IPS-18c (cell line): ENCODE measurements at regions not wholly inside any gene's neighbourhood (a gene's known extent, or its start where the extent isn't known, plus 50 kb on each side); places are given as distances from the start of the nearest gene placed in this dataset.

ENCODE experiments used
- H3K4me3 ChIP-seq: 2 replicates; pipeline ENCODE4 v1.7.0; 2013; ENCODE audit warnings: low read depth, mild to moderate bottlenecking, low read length, moderate library complexity; ENCODE audit not compliant: insufficient read depth
- H3K9me3 ChIP-seq: one replicate; pipeline ENCODE4 v1.6.1; 2013; ENCODE audit warnings: mild to moderate bottlenecking, low read length, moderate library complexity; ENCODE audit not compliant: control insufficient read depth, insufficient read depth

- H3K4me3 ChIP-seq: no peak overlapping the region
- no peaks in the 10 kb centered on the region for H3K9me3 ChIP-seq
Observed at GRCh38 chr3:182725372-182726251, 67.7 kb upstream of the ATP11B start.

- Histone ChIP-seq H3K4me3 (no peak overlapping the region), H3K9me3 (no peaks in the 10 kb centered on the region)
Observed at GRCh38 chr3:182726258-182727142, 66.8 kb upstream of the ATP11B start.

- Histone ChIP-seq H3K4me3 (no peak overlapping the region), H3K9me3 (no peaks in the 10 kb centered on the region)
Observed at GRCh38 chr3:182728238-182728637, 65.1 kb upstream of the ATP11B start.

DNA sequence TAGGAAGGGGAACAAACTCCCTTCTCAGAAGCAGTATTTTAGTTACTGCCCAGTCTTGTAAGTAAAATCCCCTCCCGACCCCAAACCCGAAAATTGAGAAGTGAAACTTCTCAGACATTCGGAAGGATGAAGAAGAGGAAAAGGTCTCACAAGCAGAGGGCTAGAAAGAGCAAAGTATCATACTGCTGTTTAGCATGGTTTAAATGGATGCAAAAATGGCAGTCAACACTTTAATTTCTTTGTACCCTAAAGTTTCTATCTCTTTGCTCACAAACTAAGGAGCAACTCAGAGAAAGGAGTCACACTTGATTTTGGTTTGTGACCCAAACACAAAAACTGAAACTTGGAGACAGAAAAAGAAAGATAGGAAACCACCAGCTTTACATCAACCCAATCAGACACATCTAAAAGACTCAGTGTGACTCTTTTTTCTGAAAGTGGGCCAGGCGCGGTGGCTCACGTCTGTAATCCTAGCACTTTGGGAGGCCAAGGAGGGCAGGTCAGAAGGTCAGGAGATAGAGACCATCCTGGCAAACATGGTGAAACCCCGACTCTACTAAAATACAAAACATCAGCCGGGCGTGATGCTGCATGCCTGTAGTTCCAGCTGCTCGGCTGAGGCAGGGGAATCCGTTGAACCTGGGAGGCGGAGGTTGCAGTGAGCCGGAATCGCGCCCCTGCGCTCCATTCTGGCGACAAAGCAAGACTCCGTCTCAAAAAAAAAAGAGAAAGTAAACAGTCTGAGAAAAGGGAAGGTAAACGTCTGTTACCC lies 63.2 kb upstream of the ATP11B start:
- H3K9me3 ChIP-seq: no peaks in the 10 kb centered on the region
- H3K4me3 ChIP-seq: no peak overlapping the region

GRCh38 chr3:182730675-182731042 lies 62.6 kb upstream of the ATP11B start:
- H3K4me3 ChIP-seq: no peak overlapping the region
- no peaks in the 10 kb centered on the region for H3K9me3 ChIP-seq

DNA sequence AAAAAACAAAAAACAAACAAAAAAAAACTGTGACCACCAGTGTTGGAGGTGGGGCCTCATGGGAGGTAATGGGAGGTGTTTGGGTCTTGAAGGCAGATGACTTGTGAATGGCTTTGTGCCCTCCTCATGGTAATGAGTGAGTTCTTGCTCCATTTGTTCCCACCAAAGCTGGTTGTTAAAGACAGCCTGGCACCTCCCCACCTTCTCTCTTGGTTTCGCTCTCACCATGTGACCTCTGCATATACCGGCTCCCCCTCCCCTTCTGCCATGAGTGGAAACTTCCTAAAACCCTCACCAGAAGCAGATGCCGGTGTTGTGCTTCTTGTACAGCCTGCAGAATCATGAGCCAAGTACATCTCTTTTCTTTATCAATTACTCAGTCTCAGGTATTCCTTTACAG lies 61.5 kb upstream of the ATP11B start:
- no peaks in the 10 kb centered on the region for H3K9me3 ChIP-seq
- no peak overlapping the region for H3K4me3 ChIP-seq

DNA sequence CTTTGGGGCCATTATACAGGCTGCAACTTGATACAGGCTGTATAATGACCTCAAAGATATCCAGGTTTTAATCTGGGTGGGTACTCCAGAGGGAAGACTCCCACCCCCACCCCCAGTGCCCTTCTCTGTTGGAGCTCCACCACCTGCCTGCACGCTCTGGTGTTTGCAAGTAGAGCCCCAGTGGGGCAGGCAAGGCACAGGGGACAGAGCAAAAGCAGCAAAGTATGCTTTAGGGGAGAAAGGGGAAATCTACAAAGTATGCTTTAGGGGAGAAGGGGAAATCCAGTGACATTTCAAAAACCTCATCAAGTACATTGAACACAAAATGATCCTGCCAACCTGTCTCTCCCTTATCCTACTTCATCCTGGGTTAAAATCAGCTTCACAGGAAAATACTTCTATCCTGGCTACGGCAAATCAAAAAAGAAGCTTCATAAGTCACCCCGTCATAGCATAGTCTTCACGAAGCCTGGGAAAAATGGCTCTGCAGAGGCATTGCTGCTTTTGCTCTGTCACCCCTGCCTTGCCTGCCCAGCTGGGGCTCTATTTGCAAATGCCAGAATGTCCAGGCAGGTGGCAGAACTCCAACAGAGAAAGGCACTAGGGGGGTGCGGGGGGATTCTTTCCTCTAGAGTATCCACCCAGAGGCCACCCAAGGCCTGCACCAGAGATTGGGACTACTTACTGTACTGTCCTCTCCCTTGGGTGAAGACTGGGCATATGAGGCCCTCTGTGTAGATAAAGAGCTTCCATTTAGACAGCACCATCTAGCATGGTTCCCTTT lies 60.9 kb upstream of the ATP11B start:
- H3K4me3 ChIP-seq: no peak overlapping the region
- no peaks in the 10 kb centered on the region for H3K9me3 ChIP-seq

DNA sequence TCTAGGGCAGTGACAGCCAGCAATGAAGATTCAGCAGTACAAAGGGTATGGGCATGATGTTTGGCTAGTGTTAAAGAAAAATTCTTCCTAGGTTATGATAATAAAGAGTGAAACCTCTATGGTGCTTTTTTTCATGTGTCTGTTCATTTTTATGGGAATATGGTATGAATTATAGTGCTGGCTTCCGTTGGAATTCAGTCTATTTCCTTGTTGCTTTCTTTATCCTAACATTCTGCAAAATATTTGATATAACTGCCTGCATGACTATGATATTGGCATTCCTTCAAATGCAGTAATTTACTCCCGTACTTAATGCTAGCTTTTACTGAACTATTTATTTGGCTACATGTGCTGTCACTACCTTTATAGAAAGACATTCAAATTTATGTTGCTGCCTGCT lies 57.6 kb upstream of the ATP11B start:
- Histone ChIP-seq H3K4me3 (no peak overlapping the region), H3K9me3 (no peaks in the 10 kb centered on the region)

GRCh38 chr3:182737825-182738224 lies 55.5 kb upstream of the ATP11B start:
- no peak overlapping the region for H3K4me3 ChIP-seq
- H3K9me3 ChIP-seq: no peaks in the 10 kb centered on the region

- Histone ChIP-seq H3K4me3 (no peak overlapping the region), H3K9me3 (no peaks in the 10 kb centered on the region)
Observed at GRCh38 chr3:182738583-182739411, 54.5 kb upstream of the ATP11B start.

- no peaks in the 10 kb centered on the region for H3K9me3 ChIP-seq
- no peak overlapping the region for H3K4me3 ChIP-seq
Observed at GRCh38 chr3:182739619-182740018, 53.7 kb upstream of the ATP11B start.

- H3K4me3 ChIP-seq: no peak overlapping the region
- H3K9me3 ChIP-seq: no peaks in the 10 kb centered on the region
Observed at GRCh38 chr3:182740710-182741109, 52.6 kb upstream of the ATP11B start.

- Histone ChIP-seq H3K9me3 (no peaks in the 10 kb centered on the region), H3K4me3 (no peak overlapping the region)
Observed at GRCh38 chr3:182741214-182741613, 52.1 kb upstream of the ATP11B start.
